Activated T-cell treated with anti-CD3 and anti-CD28 coated beads for 48 hours (primary cell): ENCODE measurements at regions not wholly inside any gene's neighbourhood (a gene's known extent, or its start where the extent isn't known, plus 50 kb on each side); places are given as distances from the start of the nearest gene placed in this dataset.

Source experiments
- DNase-seq: peaks from one replicate; pipeline ENCODE4 v3.0.0-alpha.2; 2020; ENCODE audit warnings: low read depth

DNA sequence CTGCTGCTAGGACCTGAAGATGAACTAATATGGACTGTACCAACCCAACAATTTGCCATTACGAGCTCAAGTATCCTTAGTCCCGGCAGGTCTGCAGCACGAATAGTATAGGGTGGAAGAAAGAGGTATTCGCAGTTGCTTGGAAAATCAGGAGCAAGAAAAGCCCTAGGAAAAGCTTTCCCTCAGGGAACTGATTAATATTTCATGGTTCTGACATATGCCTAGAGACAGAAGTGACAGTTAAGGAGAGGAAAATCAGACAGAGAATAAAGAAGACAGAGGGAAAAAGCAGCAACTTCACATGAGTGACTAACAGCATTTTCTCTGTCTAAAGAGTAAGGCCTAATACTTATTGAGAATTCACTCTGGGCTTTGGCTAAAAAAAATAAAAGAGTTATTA, 602.9 kb upstream of the ATP2B1 start:
- DNase-seq = no peak

DNA sequence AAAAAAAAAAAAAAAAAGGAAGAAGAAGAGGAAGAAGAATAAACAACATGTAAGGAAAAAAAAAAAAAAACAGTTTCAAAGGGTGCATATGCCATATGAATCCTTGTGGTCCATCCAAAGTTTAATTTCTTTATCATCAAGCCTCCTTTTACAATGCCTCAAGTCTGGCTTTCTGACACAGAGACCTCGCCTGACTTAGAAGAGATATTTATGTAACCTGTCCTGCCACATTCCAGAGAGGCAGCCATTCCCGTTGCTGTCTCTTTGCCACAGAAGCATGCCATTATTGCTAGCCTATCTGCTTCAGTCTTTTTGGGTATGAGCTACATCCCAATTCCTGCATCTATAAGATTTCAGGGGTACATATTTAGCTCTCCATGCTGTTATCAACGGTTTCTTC, 596.7 kb upstream of the ATP2B1 start:
- DNase-seq = no peak

DNA sequence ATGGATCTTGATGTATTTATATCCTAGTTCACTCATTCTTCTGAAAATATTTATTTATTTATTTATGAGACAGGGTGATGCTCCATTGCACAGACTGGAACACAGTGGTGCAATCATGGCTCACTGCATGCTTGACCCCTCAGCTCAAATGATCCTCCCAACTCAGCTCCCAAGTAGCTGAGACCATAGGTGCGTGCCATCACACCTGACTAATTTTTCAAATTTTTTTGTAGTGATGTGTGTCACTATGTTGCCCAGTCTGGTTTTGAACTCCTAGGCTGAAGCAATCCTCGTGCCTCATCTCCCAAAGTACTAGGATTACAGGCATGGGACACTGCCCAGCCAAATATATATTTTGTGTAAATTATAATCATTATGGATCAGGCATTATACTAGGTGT, 595.6 kb upstream of the ATP2B1 start:
- no peak for DNase-seq

DNA sequence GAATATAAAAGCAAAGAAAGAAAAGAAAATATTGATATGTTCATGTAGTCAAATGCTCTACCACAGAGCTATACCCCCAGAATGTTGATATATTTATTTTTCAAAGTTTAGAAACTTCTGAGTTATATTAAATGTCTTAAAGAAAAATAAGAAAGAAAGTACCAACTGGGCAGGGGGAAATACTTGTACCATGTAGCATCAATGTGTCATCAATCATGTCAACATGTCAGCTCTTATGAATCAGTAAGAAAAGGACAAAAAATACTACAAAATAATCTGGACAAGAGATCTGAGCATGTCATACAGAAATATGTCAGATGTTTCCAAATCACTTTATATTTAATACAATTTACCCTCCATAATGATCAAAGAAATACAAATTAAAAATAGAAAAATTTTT, 595.1 kb upstream of the ATP2B1 start:
- no peak for DNase-seq

DNA sequence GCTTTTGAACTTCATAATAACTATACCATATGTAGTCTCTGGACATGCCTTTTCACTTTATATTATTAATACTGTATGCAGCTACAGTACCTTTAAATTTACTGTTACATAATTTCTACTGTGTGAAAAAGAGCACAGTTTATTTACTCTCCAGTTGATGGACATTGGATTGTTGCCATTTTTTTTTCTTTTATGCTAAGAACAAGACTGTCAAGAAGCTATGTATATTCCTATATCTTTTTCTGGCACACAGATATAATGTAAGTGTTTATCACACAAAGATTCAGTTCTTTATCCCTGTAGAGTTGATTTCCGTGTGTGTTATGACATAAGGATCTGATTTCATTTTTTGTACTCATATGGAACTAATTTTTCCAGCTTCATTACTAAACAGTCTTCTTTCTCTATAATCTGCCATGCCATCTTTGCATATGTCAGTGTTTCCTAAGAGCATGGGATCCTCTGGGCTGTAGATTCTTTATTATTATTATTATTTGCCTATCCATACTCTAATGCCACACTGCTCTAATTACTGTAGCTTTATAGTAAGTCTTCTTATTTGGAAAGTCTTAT, 593.0 kb upstream of the ATP2B1 start:
- DNase-seq = no peak

DNA sequence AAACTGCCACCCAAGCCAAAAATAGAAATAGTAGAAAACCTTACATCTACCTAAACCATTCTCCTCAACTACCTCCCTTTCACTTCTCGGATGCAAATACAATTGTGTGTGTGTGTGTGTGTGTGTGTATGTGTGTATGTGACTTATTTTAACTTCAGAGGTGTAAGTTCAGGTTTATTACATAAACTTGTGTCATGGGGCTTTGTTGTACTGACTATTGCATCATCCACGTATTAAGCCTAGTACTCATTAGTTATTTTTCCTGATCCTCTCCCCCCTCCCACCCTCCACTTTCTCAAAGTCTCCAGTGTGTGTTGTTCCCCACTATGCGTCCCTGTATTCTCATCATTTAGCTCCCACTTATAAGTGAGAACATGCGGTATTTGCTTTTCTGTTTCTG, 592.5 kb upstream of the ATP2B1 start:
- DNase-seq = no peak

DNA sequence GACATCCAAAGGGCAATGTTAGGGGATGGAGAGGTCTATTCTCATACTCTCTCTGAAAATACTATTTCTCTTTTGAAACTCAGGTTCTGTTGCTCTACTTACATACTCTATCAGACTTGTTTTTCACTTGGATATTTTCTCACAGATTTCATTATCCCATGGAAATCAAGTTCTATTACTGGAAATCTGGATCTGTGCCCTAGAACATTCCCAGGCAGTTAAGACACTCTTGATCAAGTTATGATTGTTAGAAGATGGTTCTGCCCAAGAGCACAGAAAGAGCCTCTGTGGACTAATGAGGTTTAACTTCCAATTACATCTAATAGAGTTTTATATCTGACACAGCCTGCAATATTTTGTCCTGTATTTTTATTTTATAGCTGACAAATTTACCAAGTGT, 591.0 kb upstream of the ATP2B1 start:
- no peak for DNase-seq

DNA sequence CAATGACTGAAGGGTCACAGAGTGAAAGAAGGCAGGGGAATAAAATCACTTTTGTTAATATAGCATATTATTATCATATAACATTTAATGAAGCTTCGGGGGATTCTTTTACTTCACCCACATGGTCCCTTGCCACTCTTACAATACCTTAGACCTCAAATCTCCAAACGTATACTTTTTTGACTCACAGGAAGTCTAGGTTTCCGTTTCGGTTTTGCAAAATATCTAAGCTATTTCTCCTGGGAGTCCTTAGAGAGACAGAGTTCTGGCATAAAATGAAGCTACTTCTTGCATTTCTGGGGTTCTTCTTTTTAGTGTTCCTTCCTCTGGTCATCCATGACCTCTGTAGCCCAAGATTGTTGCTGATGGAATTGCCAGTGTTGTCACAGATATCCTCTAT, 590.5 kb upstream of the ATP2B1 start:
- DNase-seq = no peak

DNA sequence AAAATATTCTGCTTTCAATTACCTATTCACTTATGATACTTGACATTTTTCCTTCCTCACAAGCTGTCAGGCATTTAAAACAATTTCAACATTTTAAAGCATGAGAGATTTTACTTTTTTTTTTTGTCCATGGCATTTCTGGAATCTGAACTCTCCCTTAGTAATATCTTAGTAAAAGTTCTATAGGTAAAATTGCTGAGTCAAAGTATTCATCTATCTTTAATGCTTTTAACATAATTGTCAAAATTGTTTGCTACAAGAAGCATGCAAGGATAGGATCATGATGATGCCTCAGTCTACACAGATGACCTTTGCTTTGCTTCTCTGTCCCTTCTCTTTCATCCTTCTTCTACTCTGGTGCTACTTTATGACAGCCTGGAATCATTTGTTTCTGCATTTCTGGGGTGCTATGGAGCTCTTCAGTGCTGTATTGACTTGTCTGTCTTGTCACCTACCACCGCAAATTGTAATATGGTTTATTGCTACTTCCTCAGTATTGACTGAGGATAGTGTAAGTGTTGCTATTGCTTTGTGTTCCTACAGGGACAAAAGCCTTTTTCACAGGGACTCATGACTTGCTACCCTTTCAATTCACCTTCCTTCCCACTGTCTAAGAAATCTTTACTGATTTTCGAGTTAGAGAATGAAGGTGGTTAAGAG, 589.8 kb upstream of the ATP2B1 start:
- DNase-seq = no peak

DNA sequence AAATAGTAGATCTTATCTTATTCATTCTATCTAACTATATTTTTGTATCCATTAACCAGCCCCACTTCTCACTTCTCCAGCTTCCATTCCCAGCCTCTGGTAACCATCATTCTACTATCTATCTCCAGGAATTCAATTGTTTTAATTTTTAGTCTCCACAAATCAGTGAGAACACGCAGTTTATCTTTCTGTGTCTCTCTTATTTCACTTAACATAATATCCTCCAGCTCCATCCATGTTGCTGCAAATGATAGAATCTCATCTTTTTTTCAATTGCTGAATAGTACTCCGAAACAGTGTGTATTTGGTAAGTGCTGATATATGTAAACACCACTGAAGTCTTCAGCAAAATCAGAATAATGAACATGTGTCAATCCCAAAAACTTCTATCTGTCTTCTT, 587.2 kb upstream of the ATP2B1 start:
- DNase-seq = no peak

DNA sequence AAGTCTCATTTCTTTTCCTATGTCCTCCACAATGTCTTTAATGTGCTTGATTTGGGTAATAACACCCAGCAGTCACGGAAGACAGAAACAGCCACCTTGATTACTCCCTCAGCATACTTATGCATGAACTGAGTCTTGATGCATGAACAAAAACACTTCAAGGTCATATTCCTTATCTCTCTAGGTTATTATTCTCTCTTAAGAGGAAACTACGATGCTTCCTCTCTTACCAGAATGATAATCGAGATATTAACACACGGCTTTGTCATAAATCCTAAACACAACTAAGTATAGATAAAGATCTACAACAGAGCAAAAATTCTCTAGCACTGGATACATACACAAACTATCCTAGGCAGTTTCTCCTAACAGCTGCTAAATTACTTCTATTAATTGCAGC, 583.5 kb upstream of the ATP2B1 start:
- no peak for DNase-seq

DNA sequence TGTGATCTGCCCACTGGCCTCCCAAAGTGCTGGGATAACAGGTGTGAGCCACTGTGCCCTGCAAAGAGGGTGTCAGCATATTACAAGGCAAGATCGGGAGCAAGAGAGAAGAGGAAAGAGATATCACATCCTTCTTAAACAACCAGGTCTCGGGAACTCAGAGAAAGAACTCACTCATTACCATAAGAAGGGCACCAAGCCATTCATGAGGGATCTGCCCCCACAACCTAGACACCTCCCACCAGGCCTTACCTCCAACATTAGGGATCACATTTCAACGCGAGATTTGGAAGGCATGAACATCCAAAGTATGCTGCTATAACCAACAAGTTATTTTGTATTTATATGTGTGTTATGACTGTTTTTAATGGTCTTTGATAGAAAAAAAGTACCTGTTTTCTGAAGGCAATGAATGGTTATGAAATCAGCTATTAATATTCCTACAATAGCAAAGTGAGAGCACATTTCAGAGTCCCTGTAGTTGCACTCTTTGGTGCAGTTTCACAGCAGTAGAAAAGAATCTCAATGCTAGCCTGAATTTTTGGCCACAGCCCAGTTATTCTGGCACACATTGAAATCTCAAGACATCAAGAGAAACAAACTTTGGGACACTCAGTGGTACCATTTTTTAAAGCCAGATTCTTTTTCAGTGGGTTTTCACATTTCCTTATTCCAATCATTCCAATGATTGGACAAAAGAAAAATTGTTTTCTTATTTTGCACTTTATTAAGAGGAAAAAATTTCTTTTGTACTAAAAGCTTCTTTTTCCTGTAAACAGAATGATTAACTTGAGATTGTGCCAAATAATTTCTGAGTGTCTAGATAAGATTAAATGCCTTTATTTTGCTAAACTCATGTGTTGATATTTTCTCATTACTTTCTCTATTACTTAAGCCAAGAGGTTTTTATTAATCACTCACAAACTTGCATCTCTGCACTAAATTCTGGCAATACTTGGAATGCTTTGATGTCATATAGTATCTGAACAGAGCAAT, 582.6 kb upstream of the ATP2B1 start:
- no peak for DNase-seq

DNA sequence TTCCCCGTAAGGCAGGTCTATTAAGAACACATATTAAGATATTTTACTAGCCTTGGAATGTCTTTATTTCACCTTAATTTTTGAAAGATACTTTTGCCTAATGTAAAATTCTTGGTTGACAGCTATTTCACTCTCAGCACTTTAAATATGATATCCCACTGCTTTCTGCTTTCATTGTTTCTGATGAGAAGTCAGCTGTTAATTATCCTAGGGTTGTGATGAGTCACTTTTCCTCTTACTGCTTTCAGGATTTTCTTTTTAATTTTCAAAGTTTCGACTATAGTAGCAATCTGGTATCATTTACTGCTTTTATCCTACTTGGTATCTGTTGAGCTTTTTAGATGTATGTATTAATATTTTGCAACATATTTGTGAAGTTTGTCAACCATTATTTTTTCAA, 578.9 kb upstream of the ATP2B1 start:
- no peak for DNase-seq

DNA sequence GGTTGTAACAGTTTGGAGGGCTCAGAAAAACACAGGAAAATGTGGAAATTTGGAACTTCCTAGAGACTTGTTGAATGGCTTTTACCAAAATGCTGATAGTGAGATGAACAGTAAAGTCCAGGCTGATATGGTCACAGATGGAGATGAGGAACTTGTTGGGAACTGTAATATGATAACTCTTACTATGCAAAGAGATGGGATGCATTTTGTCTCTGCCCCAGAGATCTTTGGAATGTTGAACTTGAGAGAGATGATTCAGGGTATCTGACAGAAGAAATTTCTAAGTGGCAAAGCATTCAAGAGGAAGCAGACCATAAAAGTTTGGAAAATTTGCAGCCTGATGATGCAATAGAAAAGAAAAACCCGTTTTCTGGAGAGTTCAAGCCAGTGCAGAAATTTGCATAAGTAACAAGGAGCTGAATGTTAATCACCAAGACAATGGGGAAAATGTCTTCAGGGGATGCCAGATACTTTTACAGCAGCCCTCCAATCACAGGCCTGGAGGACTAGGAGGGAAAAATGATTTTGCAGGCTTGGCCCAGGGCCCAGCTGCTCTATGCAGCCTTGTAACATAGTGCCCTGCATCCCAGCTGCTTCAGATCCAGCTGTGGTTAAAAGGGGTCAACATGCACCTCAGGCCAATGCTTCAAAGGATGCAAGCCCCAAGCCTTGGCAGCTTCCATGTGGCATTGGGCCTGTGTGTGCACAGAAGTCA, 572.7 kb upstream of the ATP2B1 start:
- no peak for DNase-seq

DNA sequence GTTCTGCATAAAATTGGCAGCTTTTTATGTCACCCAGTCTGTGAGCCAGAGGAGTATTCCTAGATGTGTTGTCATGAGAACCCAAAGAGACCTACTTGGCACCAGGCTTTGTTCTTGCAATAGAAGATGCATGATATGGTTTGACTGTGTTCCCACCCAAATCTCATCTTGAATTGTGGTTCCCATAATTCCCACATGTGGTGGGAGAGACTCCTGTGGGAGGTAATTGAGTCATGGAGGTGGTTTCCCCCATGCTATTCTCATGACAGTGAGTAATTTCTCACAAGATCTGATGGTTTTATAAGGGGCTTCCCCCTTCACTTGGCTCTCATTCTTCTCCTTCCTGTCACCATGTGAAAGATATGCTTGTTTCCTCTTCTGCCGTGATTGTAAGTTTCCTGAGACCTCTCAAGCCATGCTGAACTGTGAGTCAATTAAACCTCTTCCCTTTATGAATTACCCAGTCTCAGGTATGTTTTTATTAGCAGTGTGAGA, 572.0 kb upstream of the ATP2B1 start:
- no peak for DNase-seq

DNA sequence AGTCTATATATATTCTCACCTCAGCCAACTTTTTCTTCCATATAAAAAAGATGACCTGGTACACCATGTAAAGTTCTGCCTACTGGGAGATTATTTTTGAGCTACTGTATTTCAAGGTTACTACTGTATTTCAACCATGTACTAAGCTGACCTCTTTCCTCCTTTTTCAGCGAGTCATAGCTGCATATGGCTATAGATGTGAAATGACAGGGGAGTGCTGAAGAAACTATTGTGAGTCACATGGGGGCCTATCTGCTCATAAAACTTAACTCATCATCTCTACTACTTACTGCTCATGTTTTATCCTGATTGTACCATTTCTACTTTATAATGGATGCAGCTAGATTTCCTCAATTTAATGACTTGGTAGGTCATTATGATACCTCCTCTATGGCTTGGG, 571.4 kb upstream of the ATP2B1 start:
- no peak for DNase-seq

DNA sequence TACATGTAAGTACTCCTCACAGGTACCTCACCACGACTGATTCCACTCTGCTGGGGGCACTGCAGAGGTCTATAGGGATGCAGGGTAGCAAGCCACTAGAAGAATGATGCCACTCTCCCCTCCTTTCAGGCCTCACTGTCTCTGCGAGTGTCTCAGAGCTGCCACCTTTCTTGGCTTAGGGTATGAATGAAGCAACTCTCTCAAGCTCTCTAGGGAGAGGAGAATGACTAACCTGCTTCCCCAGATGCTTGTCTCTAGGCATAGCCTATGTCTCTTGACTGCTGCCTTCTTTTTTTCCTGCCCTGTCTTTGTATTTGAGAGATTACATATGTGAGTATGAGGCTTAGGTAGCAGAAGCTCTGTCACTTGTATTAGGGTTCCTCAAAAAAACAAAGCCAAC, 566.5 kb upstream of the ATP2B1 start:
- no peak for DNase-seq

DNA sequence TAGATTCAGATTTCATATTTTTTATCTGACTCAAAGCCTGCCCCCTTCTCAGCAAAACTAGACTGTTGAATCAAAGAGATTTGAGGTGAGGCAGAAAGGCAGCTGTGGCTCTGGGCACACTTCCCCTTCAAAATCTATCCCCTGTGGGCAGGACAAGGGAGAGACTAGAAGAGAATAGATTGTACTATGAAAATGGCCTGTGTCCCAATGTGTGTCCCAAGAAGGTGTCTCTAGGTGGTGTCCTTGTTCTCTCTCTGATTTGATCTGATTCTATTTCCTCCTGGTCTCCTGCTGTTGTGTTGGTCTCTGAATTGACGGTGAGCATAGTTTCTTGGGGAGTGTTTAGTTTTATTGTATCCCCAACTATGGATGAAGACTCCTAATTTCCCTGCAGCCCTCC, 565.8 kb upstream of the ATP2B1 start:
- DNase-seq = no peak

DNA sequence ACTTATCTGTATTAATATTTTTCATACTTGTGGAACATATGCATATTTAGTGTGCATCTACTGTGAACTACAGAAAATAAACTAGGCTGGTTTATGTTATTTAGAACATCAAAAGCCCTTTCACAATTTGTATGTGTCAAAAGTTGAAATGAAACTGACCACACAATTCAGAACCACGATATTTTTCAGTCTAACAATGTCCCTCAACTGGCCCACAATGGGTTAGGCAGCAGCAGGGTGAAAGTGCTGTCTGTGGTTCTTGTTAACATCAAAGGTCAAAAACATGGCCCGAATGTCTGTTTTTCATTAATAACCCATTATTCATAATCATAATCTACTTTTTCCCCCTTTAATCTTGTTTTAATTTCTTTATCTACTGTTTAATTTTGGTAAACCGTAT, 559.9 kb upstream of the ATP2B1 start:
- no peak for DNase-seq

DNA sequence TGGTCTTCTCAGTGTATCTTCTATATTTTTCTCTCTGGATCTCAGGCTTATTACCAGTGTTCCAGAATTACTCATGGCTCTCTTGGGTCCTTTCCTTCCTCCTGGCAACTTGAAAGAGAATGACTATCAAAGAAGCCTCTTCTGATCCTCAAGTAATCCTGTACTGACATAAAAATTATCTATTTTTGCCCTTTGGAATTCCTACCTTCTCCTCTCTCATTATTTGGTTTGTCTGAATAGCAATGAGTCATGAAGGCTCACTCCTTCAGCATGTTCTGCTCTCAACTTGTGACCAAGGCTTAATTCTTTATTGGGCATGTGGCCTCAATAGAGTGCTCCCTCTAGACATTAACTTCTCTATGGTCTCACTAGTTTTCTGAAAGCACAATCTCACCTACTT, 553.6 kb upstream of the ATP2B1 start:
- DNase-seq = no peak

DNA sequence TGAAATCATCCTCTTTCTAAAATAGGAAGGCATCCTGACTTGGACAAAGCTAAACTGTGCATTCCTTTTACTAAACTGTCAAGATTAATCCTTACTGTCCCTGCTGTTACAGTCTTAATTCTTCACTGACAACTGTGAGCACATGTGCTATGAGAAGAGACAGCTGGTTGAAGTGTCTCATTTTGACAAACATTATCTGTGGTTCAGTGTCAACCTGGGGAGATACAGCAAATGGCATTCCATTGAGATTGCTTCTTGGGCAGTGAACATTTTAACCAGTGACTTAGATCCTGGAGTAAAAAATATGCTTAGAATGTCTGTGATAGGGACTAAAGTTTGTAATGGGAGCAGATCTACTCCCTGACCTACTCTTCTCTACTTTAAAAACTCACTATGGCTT, 552.6 kb upstream of the ATP2B1 start:
- no peak for DNase-seq

DNA sequence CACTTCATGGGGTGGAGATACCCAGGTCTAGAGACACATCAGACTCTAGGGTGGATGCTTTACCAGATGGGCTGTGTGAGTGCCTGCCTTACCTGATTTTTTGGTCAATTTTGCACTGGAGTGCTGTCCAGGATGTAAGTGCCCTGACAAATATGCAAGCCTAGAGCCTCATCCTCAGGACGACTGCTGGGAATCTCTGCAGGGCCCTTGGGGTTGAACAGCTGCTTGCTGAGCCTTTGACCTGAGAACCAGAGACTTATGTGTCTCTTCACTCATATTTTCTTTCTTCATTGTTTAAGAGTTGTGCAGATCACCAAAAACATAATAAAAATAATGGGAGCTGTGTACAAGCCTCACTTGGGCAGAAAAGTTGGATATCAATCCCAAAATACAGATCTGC, 551.5 kb upstream of the ATP2B1 start:
- no peak for DNase-seq
